ENCODE measurements at regions not wholly inside any gene's neighbourhood (a gene's known extent, or its start where the extent isn't known, plus 50 kb on each side); places are given as distances from the start of the nearest gene placed in this dataset.

- TF ChIP-seq CTCF (IDR thresholded peaks at IDR 0.05 in 8 of 11, conservative IDR thresholded peaks at IDR 0.05 in 3 of 11): no peak
- TF ChIP-seq POLR2A (IDR thresholded peaks at IDR 0.05): no peak
Observed at GRCh38 chr1:29901624-29902325, 665.5 kb downstream of the PTPRU start.

Measured in spleen (tissue), 7 donors.